ENCODE measurements at regions not wholly inside any gene's neighbourhood (a gene's known extent, or its start where the extent isn't known, plus 50 kb on each side); places are given as distances from the start of the nearest gene placed in this dataset.
A peak's percentile ranks its signal among the peaks of the same experiment; 100 is the strongest.

DNA sequence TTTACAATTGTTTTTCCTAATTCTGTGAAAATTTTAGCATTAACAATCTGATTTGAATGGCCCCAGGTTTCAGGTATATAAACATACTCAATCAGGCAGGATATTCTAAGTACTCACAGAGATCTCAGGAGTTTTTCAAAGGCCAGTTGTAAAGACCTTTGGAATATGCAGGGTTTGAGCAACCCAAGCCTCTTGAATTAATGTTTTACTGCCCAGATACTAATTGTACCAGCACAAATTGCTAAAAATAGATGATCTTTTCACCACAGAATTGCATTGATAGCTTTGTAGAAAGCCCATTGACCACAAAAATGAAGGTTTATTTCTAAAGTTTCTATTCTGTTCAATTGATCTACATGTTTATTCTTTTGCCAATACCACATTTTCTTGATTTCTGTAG lies 186.5 kb downstream of the OSTF1 start:
- TF ChIP-seq CTCF (IDR thresholded peaks at IDR 0.05; ENCODE audit: unreplicated experiment): no peak
- H3K4me3 Mint-ChIP-seq (ENCODE audit: unreplicated experiment): no peak overlapping the region
- no peaks in the 10 kb centered on the region for H3K27me3 Mint-ChIP-seq (ENCODE audit: unreplicated experiment)
- DNase-seq (ENCODE audit: low spot score): no peak
- no peaks in the 10 kb centered on the region for H3K4me1 Mint-ChIP-seq (ENCODE audit: unreplicated experiment)
- H3K9me3 Mint-ChIP-seq (ENCODE audit: unreplicated experiment): peaks cover 11% of the 10 kb centered on the region
- no peaks in the 10 kb centered on the region for H3K36me3 Mint-ChIP-seq (ENCODE audit: low read depth, unreplicated experiment)
- no peak overlapping the region for H3K27ac Mint-ChIP-seq (ENCODE audit: unreplicated experiment)

GRCh38 chr9:75282047-75282446 lies 193.7 kb downstream of the OSTF1 start:
- H3K27ac Mint-ChIP-seq (ENCODE audit: unreplicated experiment): no peak overlapping the region
- H3K36me3 Mint-ChIP-seq (ENCODE audit: low read depth, unreplicated experiment): no peaks in the 10 kb centered on the region
- peaks cover 8% of the 10 kb centered on the region for H3K9me3 Mint-ChIP-seq (ENCODE audit: unreplicated experiment)
- DNase-seq (ENCODE audit: low spot score): no peak
- H3K4me1 Mint-ChIP-seq (ENCODE audit: unreplicated experiment): peaks cover 7% of the 10 kb centered on the region
- no peak overlapping the region for H3K4me3 Mint-ChIP-seq (ENCODE audit: unreplicated experiment)
- H3K27me3 Mint-ChIP-seq (ENCODE audit: unreplicated experiment): no peaks in the 10 kb centered on the region
- TF ChIP-seq CTCF (IDR thresholded peaks at IDR 0.05; ENCODE audit: unreplicated experiment): no peak

DNA sequence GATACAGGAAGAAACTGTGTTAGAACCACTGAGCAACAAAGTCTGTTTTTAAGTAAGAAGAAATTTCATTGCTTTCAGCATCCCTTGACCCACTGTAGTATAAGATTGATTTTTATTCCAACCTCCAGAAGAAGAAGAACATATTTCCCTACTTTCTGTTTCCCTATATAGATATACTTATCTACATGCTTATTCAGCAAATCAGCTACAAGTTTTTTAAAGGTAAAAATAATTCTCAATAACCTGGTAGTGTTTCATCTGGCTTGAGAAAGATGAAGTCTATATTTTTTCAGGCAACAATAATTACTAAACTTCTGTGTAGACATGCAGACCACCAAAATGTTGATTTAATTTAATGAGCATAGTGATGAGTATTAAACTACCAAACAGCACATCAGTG lies 201.0 kb downstream of the OSTF1 start:
- no peak overlapping the region for H3K27ac Mint-ChIP-seq (ENCODE audit: unreplicated experiment)
- TF ChIP-seq CTCF (IDR thresholded peaks at IDR 0.05; ENCODE audit: unreplicated experiment): no peak
- H3K9me3 Mint-ChIP-seq (ENCODE audit: unreplicated experiment): no peaks in the 10 kb centered on the region
- H3K36me3 Mint-ChIP-seq (ENCODE audit: low read depth, unreplicated experiment): no peaks in the 10 kb centered on the region
- H3K4me1 Mint-ChIP-seq (ENCODE audit: unreplicated experiment): no peaks in the 10 kb centered on the region
- no peak overlapping the region for H3K4me3 Mint-ChIP-seq (ENCODE audit: unreplicated experiment)
- no peaks in the 10 kb centered on the region for H3K27me3 Mint-ChIP-seq (ENCODE audit: unreplicated experiment)
- DNase-seq (ENCODE audit: low spot score): no peak

- no peak for DNase-seq (ENCODE audit: low spot score)
- Mint-ChIP-seq H3K4me1 (ENCODE audit: unreplicated experiment) (no peaks in the 10 kb centered on the region), H3K27me3 (ENCODE audit: unreplicated experiment) (no peaks in the 10 kb centered on the region), H3K4me3 (ENCODE audit: unreplicated experiment) (no peak overlapping the region), H3K9me3 (ENCODE audit: unreplicated experiment) (no peaks in the 10 kb centered on the region), H3K27ac (ENCODE audit: unreplicated experiment) (no peak overlapping the region), H3K36me3 (ENCODE audit: low read depth, unreplicated experiment) (no peaks in the 10 kb centered on the region)
- no peak for TF ChIP-seq CTCF (IDR thresholded peaks at IDR 0.05; ENCODE audit: unreplicated experiment)
Observed at GRCh38 chr9:75299324-75299723, 211.0 kb downstream of the OSTF1 start.

- Mint-ChIP-seq H3K27me3 (ENCODE audit: unreplicated experiment) (no peaks in the 10 kb centered on the region), H3K27ac (ENCODE audit: unreplicated experiment) (no peak overlapping the region), H3K9me3 (ENCODE audit: unreplicated experiment) (no peaks in the 10 kb centered on the region), H3K4me1 (ENCODE audit: unreplicated experiment) (no peaks in the 10 kb centered on the region), H3K36me3 (ENCODE audit: low read depth, unreplicated experiment) (no peaks in the 10 kb centered on the region), H3K4me3 (ENCODE audit: unreplicated experiment) (no peak overlapping the region)
- peak; percentile 14 for TF ChIP-seq CTCF (IDR thresholded peaks at IDR 0.05; ENCODE audit: unreplicated experiment)
- DNase-seq (ENCODE audit: low spot score): no peak
Observed at GRCh38 chr9:75333624-75334023, 245.3 kb downstream of the OSTF1 start.

All from endothelial cell (in vitro differentiated cells).